Endodermal cell (in vitro differentiated cells): ENCODE measurements at regions not wholly inside any gene's neighbourhood (a gene's known extent, or its start where the extent isn't known, plus 50 kb on each side); places are given as distances from the start of the nearest gene placed in this dataset.

ENCODE experiments used
- DNase-seq: peaks from one replicate; pipeline ENCODE4 v3.0.0-alpha.2; 2017
- H3K27ac ChIP-seq: 2 replicates; pipeline ENCODE4 v1.5.1; 2013; ENCODE audit warnings: mild to moderate bottlenecking, low read depth, low read length, moderate library complexity
- H3K27me3 ChIP-seq: 2 replicates; pipeline ENCODE4 v1.6.1; 2013; ENCODE audit warnings: mild to moderate bottlenecking, low read length, moderate library complexity; ENCODE audit not compliant: insufficient read depth, control insufficient read depth, poor library complexity, severe bottlenecking
- H3K36me3 ChIP-seq: 2 replicates; pipeline ENCODE4 v1.7.0; 2013; ENCODE audit warnings: mild to moderate bottlenecking, low read length, moderate library complexity; ENCODE audit not compliant: control insufficient read depth, insufficient read depth
- H3K4me1 ChIP-seq: one replicate; pipeline ENCODE4 v1.7.0; 2013; ENCODE audit warnings: low read length; ENCODE audit not compliant: control insufficient read depth, insufficient read depth
- H3K4me3 ChIP-seq: 2 replicates; pipeline ENCODE4 v1.5.1; 2013; ENCODE audit warnings: mild to moderate bottlenecking, low read length, moderate library complexity
- H3K9ac ChIP-seq: 2 replicates; pipeline ENCODE4 v1.6.1; 2013; ENCODE audit warnings: mild to moderate bottlenecking, low read length, moderate library complexity; ENCODE audit not compliant: poor library complexity, severe bottlenecking; ENCODE audit errors: extremely low read depth
- H3K9me3 ChIP-seq: 2 replicates; pipeline ENCODE4 v1.6.1; 2013; ENCODE audit warnings: mild to moderate bottlenecking, low read length, moderate library complexity; ENCODE audit not compliant: control insufficient read depth
- H3K27ac Mint-ChIP-seq: 2 replicates; pipeline ENCODE4 v1.8.0; 2020; ENCODE audit warnings: mixed read lengths
- H3K27me3 Mint-ChIP-seq: 2 replicates; pipeline ENCODE4 v1.8.0; 2021; ENCODE audit warnings: mild to moderate bottlenecking, mixed read lengths; ENCODE audit not compliant: insufficient read depth
- H3K36me3 Mint-ChIP-seq: 2 replicates; pipeline ENCODE4 v1.8.0; 2020; ENCODE audit warnings: low read depth, mixed read lengths
- H3K4me1 Mint-ChIP-seq: 2 replicates; pipeline ENCODE4 v1.8.0; 2020; ENCODE audit warnings: mixed read lengths
- H3K4me3 Mint-ChIP-seq: 2 replicates; pipeline ENCODE4 v1.8.0; 2020; ENCODE audit warnings: mild to moderate bottlenecking, moderate library complexity, mixed read lengths
- H3K9me3 Mint-ChIP-seq: 2 replicates; pipeline ENCODE4 v1.8.0; 2020; ENCODE audit warnings: mild to moderate bottlenecking, mixed read lengths
- WGBS, 2 experiments: methylation state at CpG; one replicate each; pipeline versions ENCODE4 v1.1.5 to v1.1.7; 2013; ENCODE audit warnings: missing lambda C conversion rate in 2 of 2, mixed read lengths in 1 of 2; ENCODE audit not compliant: insufficient coverage in 1 of 2, insufficient read length in 1 of 2; 5-methylcytosine and 5-hydroxymethylcytosine counted together
- TF ChIP-seq, protein P1 (sequence below): fragments of 200-600 bp; sonication (generic); conservative IDR thresholded peaks from 2 replicates; pipeline ENCODE4 v1.5.0; 2021; ENCODE audit warnings: antibody characterized with exemption, mild to moderate bottlenecking

DNA sequence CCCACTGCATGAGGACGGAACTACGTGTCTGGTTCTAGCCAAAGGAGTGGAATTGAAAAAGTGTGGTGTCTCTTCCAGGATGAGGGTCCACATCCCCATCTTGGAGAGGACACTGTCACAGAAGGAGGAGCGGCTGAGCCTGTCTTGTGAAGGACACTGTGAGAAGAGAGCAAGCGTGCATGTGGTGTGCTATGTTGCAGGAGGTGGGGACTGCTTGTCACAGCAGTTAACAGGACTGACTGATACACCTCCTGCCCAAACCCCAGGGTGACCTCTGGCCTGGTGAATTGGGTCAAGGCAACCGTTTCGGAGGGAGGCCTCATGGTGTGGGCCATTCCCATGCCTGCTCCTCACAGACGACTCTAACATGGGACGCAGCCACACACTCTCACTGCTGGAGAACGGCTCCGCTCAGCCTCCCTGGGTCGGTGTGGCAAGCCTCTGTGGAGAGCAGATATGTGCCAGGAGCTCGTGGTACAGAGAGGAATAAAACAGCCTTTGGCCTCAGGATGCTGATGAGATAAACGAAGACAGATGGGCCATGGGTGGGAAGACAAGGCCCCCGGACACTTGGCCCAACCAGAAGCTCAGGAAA lies 56.4 kb upstream of the RBFOX3 start:
- Histone ChIP-seq H3K9ac (no peak overlapping the region), H3K4me1 (no peaks in the 10 kb centered on the region), H3K9me3 (no peaks in the 10 kb centered on the region), H3K27me3 (no peaks in the 10 kb centered on the region), H3K4me3 (no peak overlapping the region), H3K27ac (no peak overlapping the region), H3K36me3 (no peaks in the 10 kb centered on the region)
- H3K4me1 Mint-ChIP-seq, result peaks cover 1% of the 10 kb centered on the region
- TF ChIP-seq, protein P1, sequence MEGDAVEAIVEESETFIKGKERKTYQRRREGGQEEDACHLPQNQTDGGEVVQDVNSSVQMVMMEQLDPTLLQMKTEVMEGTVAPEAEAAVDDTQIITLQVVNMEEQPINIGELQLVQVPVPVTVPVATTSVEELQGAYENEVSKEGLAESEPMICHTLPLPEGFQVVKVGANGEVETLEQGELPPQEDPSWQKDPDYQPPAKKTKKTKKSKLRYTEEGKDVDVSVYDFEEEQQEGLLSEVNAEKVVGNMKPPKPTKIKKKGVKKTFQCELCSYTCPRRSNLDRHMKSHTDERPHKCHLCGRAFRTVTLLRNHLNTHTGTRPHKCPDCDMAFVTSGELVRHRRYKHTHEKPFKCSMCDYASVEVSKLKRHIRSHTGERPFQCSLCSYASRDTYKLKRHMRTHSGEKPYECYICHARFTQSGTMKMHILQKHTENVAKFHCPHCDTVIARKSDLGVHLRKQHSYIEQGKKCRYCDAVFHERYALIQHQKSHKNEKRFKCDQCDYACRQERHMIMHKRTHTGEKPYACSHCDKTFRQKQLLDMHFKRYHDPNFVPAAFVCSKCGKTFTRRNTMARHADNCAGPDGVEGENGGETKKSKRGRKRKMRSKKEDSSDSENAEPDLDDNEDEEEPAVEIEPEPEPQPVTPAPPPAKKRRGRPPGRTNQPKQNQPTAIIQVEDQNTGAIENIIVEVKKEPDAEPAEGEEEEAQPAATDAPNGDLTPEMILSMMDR, result no peak
- 93 to 95% methylated on average over 12 to 14 of the region's 14 CpGs for WGBS, 2 experiments
- peaks cover 7% of the 10 kb centered on the region for H3K27me3 Mint-ChIP-seq
- no peak overlapping the region for H3K27ac Mint-ChIP-seq
- H3K36me3 Mint-ChIP-seq, result no peaks in the 10 kb centered on the region
- peaks cover 6% of the 10 kb centered on the region for H3K9me3 Mint-ChIP-seq
- DNase-seq, result peak; percentile 30
- H3K4me3 Mint-ChIP-seq, result no peak overlapping the region

DNA sequence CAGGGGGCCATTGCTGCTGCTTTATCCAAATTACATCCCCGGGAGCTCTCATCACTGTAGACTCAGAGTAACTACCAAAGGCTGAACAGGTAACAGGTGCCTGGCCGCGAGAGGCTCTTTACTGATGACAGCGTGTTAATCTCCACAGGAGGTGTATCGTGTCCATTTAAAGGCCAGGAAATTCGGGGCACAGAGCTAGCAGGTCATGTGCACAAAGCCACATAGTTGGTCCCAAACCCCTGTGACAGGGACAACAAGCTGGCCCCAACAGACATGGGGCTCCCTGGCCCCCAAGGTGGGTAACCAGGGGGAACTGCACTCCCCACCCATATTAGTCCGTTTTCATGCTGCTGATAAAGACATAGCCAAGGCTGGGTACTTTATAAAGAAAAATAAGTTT lies 55.3 kb upstream of the RBFOX3 start:
- no peaks in the 10 kb centered on the region for H3K27me3 ChIP-seq
- Mint-ChIP-seq H3K27ac (no peak overlapping the region), H3K36me3 (no peaks in the 10 kb centered on the region), H3K4me1 (peaks cover 1% of the 10 kb centered on the region), H3K27me3 (peaks cover 7% of the 10 kb centered on the region), H3K4me3 (no peak overlapping the region), H3K9me3 (peaks cover 14% of the 10 kb centered on the region)
- TF ChIP-seq, protein P1, result no peak
- peak; percentile 21 for DNase-seq
- no peaks in the 10 kb centered on the region for H3K36me3 ChIP-seq
- no peak overlapping the region for H3K4me3 ChIP-seq
- no peak overlapping the region for H3K9ac ChIP-seq
- H3K27ac ChIP-seq, result no peak overlapping the region
- no peaks in the 10 kb centered on the region for H3K4me1 ChIP-seq
- 83 to 92% methylated on average over 6 to 7 of the region's 7 CpGs for WGBS, 2 experiments
- H3K9me3 ChIP-seq, result no peaks in the 10 kb centered on the region

- H3K4me1 ChIP-seq, result no peaks in the 10 kb centered on the region
- no peaks in the 10 kb centered on the region for H3K36me3 Mint-ChIP-seq
- H3K27ac Mint-ChIP-seq, result no peak overlapping the region
- peaks cover 1% of the 10 kb centered on the region for H3K4me1 Mint-ChIP-seq
- no peaks in the 10 kb centered on the region for H3K9me3 ChIP-seq
- TF ChIP-seq, protein P1, result no peak
- no peaks in the 10 kb centered on the region for H3K27me3 ChIP-seq
- no peak overlapping the region for H3K9ac ChIP-seq
- H3K27me3 Mint-ChIP-seq, result peaks cover 9% of the 10 kb centered on the region
- peak overlapping the region; percentile 20 for H3K4me3 Mint-ChIP-seq
- no peak overlapping the region for H3K27ac ChIP-seq
- no peak overlapping the region for H3K4me3 ChIP-seq
- peak; percentile 86 for DNase-seq
- H3K9me3 Mint-ChIP-seq, result peaks cover 16% of the 10 kb centered on the region
- WGBS, 2 experiments, result 49 to 57% methylated on average over 10 to 22 of the region's 22 CpGs
- no peaks in the 10 kb centered on the region for H3K36me3 ChIP-seq
Observed at GRCh38 chr17:79664930-79665737, 54.3 kb upstream of the RBFOX3 start.
